Left lung (tissue), 4 donors: ENCODE measurements at regions not wholly inside any gene's neighbourhood (a gene's known extent, or its start where the extent isn't known, plus 50 kb on each side); places are given as distances from the start of the nearest gene placed in this dataset.

Experiments
- ATAC-seq: fragments of 200-7000 bp; cut with Tn5 transposase; one replicate; pipeline ENCODE4 v1.9.1; 2020; ENCODE audit warnings: moderate library complexity
- DNase-seq, 4 donors: peaks; one replicate each; pipeline ENCODE4 v3.0.0-alpha.2; 2013 to 2020
- H3K27ac ChIP-seq, 2 donors: fragments of 200-600 bp; sonication (generic) in 1 of 2; one replicate each; pipeline versions ENCODE4 v1.5.0 to v1.8.0; 2020 to 2021
- H3K27me3 ChIP-seq, 2 donors: fragments of 200-600 bp; sonication (generic) in 1 of 2; one replicate each; pipeline versions ENCODE4 v1.5.0 to v1.8.0; 2020 to 2021
- H3K36me3 ChIP-seq, 2 donors: fragments of 200-600 bp; sonication (generic) in 1 of 2; one replicate each; pipeline versions ENCODE4 v1.5.0 to v1.8.0; 2020 to 2021
- H3K4me1 ChIP-seq, 2 donors: fragments of 200-600 bp; one replicate each; pipeline ENCODE4 v1.8.0; 2021
- H3K4me3 ChIP-seq, 2 donors: fragments of 200-600 bp; sonication (generic) in 1 of 2; one replicate each; pipeline versions ENCODE4 v1.5.0 to v1.8.0; 2020 to 2021; ENCODE audit warnings: mild to moderate bottlenecking in 1 of 2
- H3K9me3 ChIP-seq, 2 donors: fragments of 200-600 bp; sonication (generic) in 1 of 2; one replicate each; pipeline versions ENCODE4 v1.5.0 to v1.8.0; 2020 to 2021
- intact Hi-C, 2 donors: fragments of 100-400 bp; cut with DNase I; formaldehyde crosslinking; loops; one replicate each; pipeline versions ENCODE4 v1.11.2 to v1.14.2; 2022
- TF ChIP-seq, protein P1 (sequence below), 2 donors: fragments of 200-600 bp; sonication (generic) in 1 of 2; IDR thresholded peaks; one replicate each; pipeline versions ENCODE4 v1.5.0 to v1.8.0; 2021; ENCODE audit warnings: antibody characterized with exemption in 2 of 2
- donor health status: DM: no; HTN: yes; CAD: no.
- donor health status: DM: no; HTN: no; CAD: no.

DNA sequence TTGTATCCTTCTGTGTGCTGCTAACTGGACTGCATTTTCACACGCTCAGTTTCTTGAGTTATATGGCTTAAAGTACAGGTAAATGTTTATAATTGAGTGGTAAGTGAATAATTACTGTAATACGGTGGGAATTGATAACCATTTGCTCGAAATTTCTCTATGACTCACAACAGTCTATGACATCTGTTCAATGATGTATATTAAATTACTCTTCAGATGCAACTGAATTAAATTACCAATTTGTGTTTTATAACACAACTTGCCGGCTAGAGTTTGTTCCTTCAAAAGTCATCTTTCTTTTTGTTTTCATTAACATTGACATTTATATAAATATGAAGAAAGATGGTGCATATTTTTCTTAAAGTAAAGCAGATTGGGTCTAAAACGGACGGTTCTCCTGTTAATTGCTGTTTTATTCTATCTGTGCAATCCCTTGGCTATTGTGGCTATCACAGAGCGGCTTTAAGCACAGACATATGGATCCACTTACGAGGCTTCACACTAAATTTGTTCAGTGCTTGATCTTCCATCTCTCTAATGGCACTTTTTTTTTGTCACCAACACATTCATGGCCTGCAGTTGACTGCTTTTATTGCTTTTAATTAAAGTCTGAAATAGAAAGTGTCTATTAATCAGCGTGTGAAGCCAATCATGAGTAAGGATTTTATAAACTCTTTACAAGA lies 1291.6 kb upstream of the SLC10A2 start:
- no peaks in the 10 kb centered on the region for H3K27me3 ChIP-seq
- no peak for DNase-seq
- no peak for ATAC-seq

DNA sequence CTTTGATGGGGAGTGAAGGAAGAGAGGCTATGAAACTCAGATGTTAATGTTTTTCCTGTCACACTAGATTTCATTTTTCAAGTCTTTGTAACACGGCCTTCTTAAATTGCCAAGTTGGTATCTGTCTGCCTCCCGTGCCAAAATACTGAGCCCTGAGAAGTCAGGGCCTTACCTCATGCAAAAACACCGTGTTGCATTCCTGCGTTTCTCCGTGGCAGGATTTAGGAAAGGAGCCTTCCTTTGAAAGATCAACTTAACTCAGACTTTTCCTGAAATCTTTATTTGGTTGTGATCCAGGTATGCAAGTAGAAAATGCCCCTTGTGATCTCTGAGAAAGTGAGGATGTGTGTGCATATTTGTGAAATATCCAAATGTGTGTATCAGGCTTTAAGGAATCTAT lies 1291.0 kb upstream of the SLC10A2 start:
- TF ChIP-seq, protein P1, sequence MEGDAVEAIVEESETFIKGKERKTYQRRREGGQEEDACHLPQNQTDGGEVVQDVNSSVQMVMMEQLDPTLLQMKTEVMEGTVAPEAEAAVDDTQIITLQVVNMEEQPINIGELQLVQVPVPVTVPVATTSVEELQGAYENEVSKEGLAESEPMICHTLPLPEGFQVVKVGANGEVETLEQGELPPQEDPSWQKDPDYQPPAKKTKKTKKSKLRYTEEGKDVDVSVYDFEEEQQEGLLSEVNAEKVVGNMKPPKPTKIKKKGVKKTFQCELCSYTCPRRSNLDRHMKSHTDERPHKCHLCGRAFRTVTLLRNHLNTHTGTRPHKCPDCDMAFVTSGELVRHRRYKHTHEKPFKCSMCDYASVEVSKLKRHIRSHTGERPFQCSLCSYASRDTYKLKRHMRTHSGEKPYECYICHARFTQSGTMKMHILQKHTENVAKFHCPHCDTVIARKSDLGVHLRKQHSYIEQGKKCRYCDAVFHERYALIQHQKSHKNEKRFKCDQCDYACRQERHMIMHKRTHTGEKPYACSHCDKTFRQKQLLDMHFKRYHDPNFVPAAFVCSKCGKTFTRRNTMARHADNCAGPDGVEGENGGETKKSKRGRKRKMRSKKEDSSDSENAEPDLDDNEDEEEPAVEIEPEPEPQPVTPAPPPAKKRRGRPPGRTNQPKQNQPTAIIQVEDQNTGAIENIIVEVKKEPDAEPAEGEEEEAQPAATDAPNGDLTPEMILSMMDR (IDR thresholded peaks at IDR 0.05): no peak
- Histone ChIP-seq H3K27me3 (no peaks in the 10 kb centered on the region), H3K4me3 (no peak overlapping the region), H3K4me1 (no peaks in the 10 kb centered on the region), H3K36me3 (no peaks in the 10 kb centered on the region), H3K9me3 (peaks cover 0 to 2% of the 10 kb centered on the region in 2 donors), H3K27ac (no peak overlapping the region)
- intact Hi-C loops: no loop called here
- DNase-seq (no peak), ATAC-seq (no peak)

More for the DNA sequence above, 1291.6 kb upstream of the SLC10A2 start:
- no peak overlapping the region for H3K4me3 ChIP-seq
- no peaks in the 10 kb centered on the region for H3K4me1 ChIP-seq
- TF ChIP-seq, protein P1 (IDR thresholded peaks at IDR 0.05): no peak
- H3K9me3 ChIP-seq: peaks cover 0 to 6% of the 10 kb centered on the region in 2 donors
- no peaks in the 10 kb centered on the region for H3K36me3 ChIP-seq
- no peak overlapping the region for H3K27ac ChIP-seq
- intact Hi-C loops: no loop called here

DNA sequence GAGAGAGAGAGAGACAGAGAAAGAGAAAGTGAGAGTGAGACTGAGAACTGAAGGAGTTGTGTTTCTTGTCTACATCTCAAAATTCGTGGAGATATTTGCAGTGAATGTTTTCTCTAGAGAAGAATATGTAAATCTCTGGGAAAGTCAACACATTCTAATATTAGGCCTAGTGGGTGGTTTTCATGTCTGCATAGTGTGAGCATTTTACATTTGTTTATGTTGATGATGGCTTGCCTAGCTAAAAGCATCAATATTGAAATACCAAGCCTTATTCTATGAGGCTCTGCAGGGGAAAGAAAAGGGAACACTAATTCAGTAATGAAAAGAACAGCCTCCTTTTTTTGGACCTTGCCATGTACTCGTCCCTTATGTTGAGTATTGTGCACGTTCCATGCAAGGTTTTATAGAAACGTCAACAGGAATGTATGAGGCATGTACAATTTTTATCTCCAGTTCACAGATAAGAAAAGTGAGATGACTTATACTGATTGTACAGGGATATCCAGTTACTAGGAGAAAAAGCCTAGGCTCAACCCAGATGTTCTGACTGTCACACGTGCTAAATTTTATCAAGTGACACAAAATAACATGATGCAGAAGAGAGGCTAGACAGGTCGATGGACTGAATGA lies 1288.9 kb upstream of the SLC10A2 start:
- H3K27ac ChIP-seq: no peak overlapping the region
- no peaks in the 10 kb centered on the region for H3K4me1 ChIP-seq
- intact Hi-C loops: no loop called here
- H3K27me3 ChIP-seq: no peaks in the 10 kb centered on the region
- H3K36me3 ChIP-seq: no peaks in the 10 kb centered on the region
- no peak for DNase-seq
- TF ChIP-seq, protein P1 (IDR thresholded peaks at IDR 0.05): no peak
- no peak for ATAC-seq
- H3K4me3 ChIP-seq: no peak overlapping the region
- peaks cover 0 to 8% of the 10 kb centered on the region in 2 donors for H3K9me3 ChIP-seq

DNA sequence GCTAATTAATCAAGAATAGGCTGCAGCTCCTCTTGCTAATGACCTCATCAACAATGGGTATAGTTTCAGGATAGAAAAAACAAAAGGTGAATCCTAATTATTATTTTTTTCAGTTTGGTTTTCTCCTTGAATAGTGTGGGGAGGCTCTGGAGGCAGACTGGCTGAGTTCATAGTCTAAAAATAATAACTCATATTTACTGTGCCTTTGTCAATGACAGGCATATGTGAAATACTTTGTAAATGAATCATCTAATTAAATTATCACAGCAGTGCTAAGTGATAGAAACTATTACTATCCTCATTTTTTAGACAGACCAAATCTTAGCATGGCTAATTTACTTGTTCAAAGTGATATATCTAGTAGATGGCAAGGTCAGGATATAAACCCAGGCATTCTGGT lies 1261.0 kb upstream of the SLC10A2 start:
- DNase-seq (no peak), ATAC-seq (no peak)
- Histone ChIP-seq H3K36me3 (no peaks in the 10 kb centered on the region), H3K4me3 (no peak overlapping the region), H3K9me3 (no peaks in the 10 kb centered on the region), H3K27ac (no peak overlapping the region), H3K27me3 (no peaks in the 10 kb centered on the region), H3K4me1 (no peaks in the 10 kb centered on the region)
- intact Hi-C loops: no loop called here
- TF ChIP-seq, protein P1 (IDR thresholded peaks at IDR 0.05): no peak

DNA sequence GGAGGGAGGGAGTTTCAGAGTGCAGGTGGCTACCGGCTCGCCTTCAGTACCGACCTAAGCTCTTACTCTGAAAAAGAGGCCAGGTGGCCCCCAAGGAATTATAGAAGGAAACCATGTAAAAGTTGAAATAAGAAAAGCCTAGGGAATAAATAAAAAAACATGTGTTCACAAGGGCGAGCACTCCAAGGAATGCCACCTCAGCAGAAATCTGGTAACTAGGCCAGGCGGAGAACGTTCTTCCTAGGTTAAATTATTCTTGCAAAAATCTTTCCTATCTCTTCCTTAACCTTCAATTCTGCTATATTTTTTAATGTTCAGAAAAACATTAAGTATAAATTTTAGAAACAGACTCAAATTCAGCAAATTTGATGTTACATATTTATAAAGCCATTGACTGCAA lies 1260.3 kb upstream of the SLC10A2 start:
- Histone ChIP-seq H3K27me3 (no peaks in the 10 kb centered on the region), H3K4me1 (no peaks in the 10 kb centered on the region), H3K9me3 (no peaks in the 10 kb centered on the region), H3K27ac (no peak overlapping the region), H3K4me3 (no peak overlapping the region), H3K36me3 (no peaks in the 10 kb centered on the region)
- no peak for DNase-seq
- TF ChIP-seq, protein P1 (IDR thresholded peaks at IDR 0.05): no peak
- intact Hi-C loops: no loop called here
- ATAC-seq: no peak
